Right atrium auricular region (tissue), 2 donors: ENCODE measurements at regions not wholly inside any gene's neighbourhood (a gene's known extent, or its start where the extent isn't known, plus 50 kb on each side); places are given as distances from the start of the nearest gene placed in this dataset.

Experiments
- DNase-seq: peaks from one replicate; pipeline ENCODE4 v3.0.0-alpha.2; 2019; ENCODE audit warnings: low spot score
- H3K27ac ChIP-seq, 2 donors: fragments of 200-600 bp; sonication (generic); 1 replicate in 1 of 2; 2 replicates in 1 of 2; pipeline ENCODE4 v1.5.1; 2016 to 2019
- H3K27me3 ChIP-seq, 2 donors: fragments of 200-600 bp; sonication (generic); one replicate each; pipeline versions ENCODE4 v1.5.1 to v1.6.0; 2017 to 2019
- H3K36me3 ChIP-seq: fragments of 200-600 bp; sonication (generic); one replicate; pipeline ENCODE4 v1.5.1; 2016
- H3K4me1 ChIP-seq, 2 donors: fragments of 200-600 bp; sonication (generic); one replicate each; pipeline versions ENCODE4 v1.5.1 to v1.6.0; 2017 to 2019
- H3K4me3 ChIP-seq, 2 donors: fragments of 200-600 bp; sonication (generic); 1 replicate in 1 of 2; 2 replicates in 1 of 2; pipeline ENCODE4 v1.5.1; 2017 to 2019; ENCODE audit warnings: mild to moderate bottlenecking in 1 of 2, moderate library complexity in 1 of 2
- H3K9me3 ChIP-seq, 2 donors: fragments of 200-600 bp; sonication (generic); one replicate each; pipeline ENCODE4 v1.5.1; 2019
- CTCF ChIP-seq, 2 donors: fragments of 200-600 bp; sonication (generic); IDR thresholded peaks; one replicate each; pipeline ENCODE4 v1.5.1; 2019; ENCODE audit warnings: antibody characterized with exemption in 2 of 2

GRCh38 chr5:4765411-4765810, 374.7 kb upstream of the ADAMTS16 start:
- H3K36me3 ChIP-seq, result no peaks in the 10 kb centered on the region
- no peak for TF ChIP-seq CTCF (IDR thresholded peaks at IDR 0.05)
- peaks cover 0 to 7% of the 10 kb centered on the region in 2 donors for H3K9me3 ChIP-seq
- no peaks in the 10 kb centered on the region for H3K27me3 ChIP-seq
- DNase-seq, result no peak
- no peaks in the 10 kb centered on the region for H3K4me1 ChIP-seq
- H3K4me3 ChIP-seq, result no peak overlapping the region
- H3K27ac ChIP-seq, result no peak overlapping the region

- no peaks in the 10 kb centered on the region for H3K4me1 ChIP-seq
- no peak overlapping the region for H3K27ac ChIP-seq
- TF ChIP-seq CTCF (IDR thresholded peaks at IDR 0.05), result no peak
- no peak for DNase-seq
- no peaks in the 10 kb centered on the region for H3K27me3 ChIP-seq
- no peak overlapping the region for H3K4me3 ChIP-seq
- H3K9me3 ChIP-seq, result peaks cover 0 to 7% of the 10 kb centered on the region in 2 donors
- no peaks in the 10 kb centered on the region for H3K36me3 ChIP-seq
Observed at GRCh38 chr5:4766101-4766500, 374.0 kb upstream of the ADAMTS16 start.

- no peak overlapping the region for H3K27ac ChIP-seq
- no peak overlapping the region for H3K4me3 ChIP-seq
- no peak for TF ChIP-seq CTCF (IDR thresholded peaks at IDR 0.05)
- DNase-seq, result no peak
- no peaks in the 10 kb centered on the region for H3K27me3 ChIP-seq
- H3K9me3 ChIP-seq, result no peaks in the 10 kb centered on the region
- no peaks in the 10 kb centered on the region for H3K4me1 ChIP-seq
- H3K36me3 ChIP-seq, result no peaks in the 10 kb centered on the region
Observed at GRCh38 chr5:4772591-4772990, 367.5 kb upstream of the ADAMTS16 start.

- Histone ChIP-seq H3K27me3 (no peaks in the 10 kb centered on the region), H3K4me3 (no peak overlapping the region), H3K27ac (no peak overlapping the region), H3K4me1 (no peaks in the 10 kb centered on the region), H3K9me3 (no peaks in the 10 kb centered on the region), H3K36me3 (no peaks in the 10 kb centered on the region)
- DNase-seq, result no peak
- TF ChIP-seq CTCF (IDR thresholded peaks at IDR 0.05), result no peak
Observed at GRCh38 chr5:4773827-4774317, 366.3 kb upstream of the ADAMTS16 start.

GRCh38 chr5:4777435-4777834, 362.7 kb upstream of the ADAMTS16 start:
- Histone ChIP-seq H3K27ac (no peak overlapping the region), H3K9me3 (no peaks in the 10 kb centered on the region), H3K4me3 (no peak overlapping the region), H3K36me3 (no peaks in the 10 kb centered on the region), H3K4me1 (no peaks in the 10 kb centered on the region), H3K27me3 (no peaks in the 10 kb centered on the region)
- no peak for DNase-seq
- no peak for TF ChIP-seq CTCF (IDR thresholded peaks at IDR 0.05)

- Histone ChIP-seq H3K4me1 (no peaks in the 10 kb centered on the region), H3K36me3 (no peaks in the 10 kb centered on the region), H3K9me3 (peaks cover 0 to under 1% of the 10 kb centered on the region in 2 donors), H3K27ac (no peak overlapping the region), H3K27me3 (no peaks in the 10 kb centered on the region), H3K4me3 (no peak overlapping the region)
- DNase-seq, result no peak
- TF ChIP-seq CTCF (IDR thresholded peaks at IDR 0.05), result no peak
Observed at GRCh38 chr5:4780633-4781032, 359.5 kb upstream of the ADAMTS16 start.
